Tibial nerve (tissue), 4 donors: ENCODE measurements at regions not wholly inside any gene's neighbourhood (a gene's known extent, or its start where the extent isn't known, plus 50 kb on each side); places are given as distances from the start of the nearest gene placed in this dataset.

Experiments used
- CTCF ChIP-seq, 5 experiments: fragments of 200-600 bp in 3 of 5; fragments of 450-650 bp in 2 of 5; sonication (generic) in 3 of 5; IDR thresholded peaks; one replicate each; pipeline ENCODE4 v1.5.1; 2016 to 2019; ENCODE audit warnings: antibody characterized with exemption in 5 of 5, mild to moderate bottlenecking in 3 of 5, moderate library complexity in 2 of 5
- EP300 ChIP-seq, 2 donors: sonication (generic); formaldehyde crosslinking; IDR thresholded peaks; one replicate each; pipeline ENCODE4 v1.6.1; 2017; ENCODE audit warnings: antibody characterized with exemption in 2 of 2, mild to moderate bottlenecking in 1 of 2
- POLR2A ChIP-seq, 2 donors: fragments of 450-650 bp; IDR thresholded peaks; one replicate each; pipeline ENCODE4 v1.6.1; 2017; ENCODE audit warnings: antibody characterized with exemption in 2 of 2, mild to moderate bottlenecking in 2 of 2, moderate library complexity in 2 of 2

GRCh38 chr2:217279140-217279539, 419.3 kb upstream of the TNP1 start:
- TF ChIP-seq CTCF (IDR thresholded peaks at IDR 0.05) (no peak), POLR2A (IDR thresholded peaks at IDR 0.05) (no peak), EP300 (IDR thresholded peaks at IDR 0.05) (no peak)
